ENCODE measurements at regions not wholly inside any gene's neighbourhood (a gene's known extent, or its start where the extent isn't known, plus 50 kb on each side); places are given as distances from the start of the nearest gene placed in this dataset.

DNA sequence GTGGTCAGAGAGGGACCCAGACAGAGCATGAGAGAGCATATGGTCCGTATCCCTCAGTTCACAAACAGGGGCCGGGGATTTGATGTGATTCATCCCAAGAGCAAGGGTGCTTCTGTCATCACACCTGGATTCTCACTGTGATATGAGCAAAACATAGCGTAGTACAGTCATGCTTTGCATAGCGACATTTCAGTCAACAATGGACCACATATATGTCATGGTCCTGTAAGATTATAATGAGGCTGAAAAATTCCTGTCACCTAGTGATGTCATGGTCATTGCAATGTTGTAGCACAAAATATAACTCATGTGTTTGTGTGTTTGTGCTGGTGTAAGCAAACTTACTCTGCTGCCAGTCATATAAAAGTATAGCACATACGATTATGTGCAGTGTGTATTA, 207.4 kb upstream of the CDH13 start:
- Histone ChIP-seq H3K9me3 (ENCODE audit: control insufficient read depth, insufficient read depth, low read length) (no peaks in the 10 kb centered on the region), H3K27ac (ENCODE audit: low read length) (no peak overlapping the region), H3K27me3 (ENCODE audit: control insufficient read depth, insufficient read depth, low read length) (no peaks in the 10 kb centered on the region), H3K4me1 (ENCODE audit: control insufficient read depth, insufficient read depth, low read length) (no peaks in the 10 kb centered on the region), H3K36me3 (ENCODE audit: control insufficient read depth, insufficient read depth, low read length) (no peaks in the 10 kb centered on the region), H3K4me3 (ENCODE audit: low read length) (no peak overlapping the region)
- DNase-seq (ENCODE audit: low read depth, low spot score), result no peak
- no CpG with 5 or more reads among the region's 5 CpGs for WGBS (ENCODE audit: insufficient coverage, insufficient read length)

- Histone ChIP-seq H3K36me3 (ENCODE audit: control insufficient read depth, insufficient read depth, low read length) (no peaks in the 10 kb centered on the region), H3K27ac (ENCODE audit: low read length) (no peak overlapping the region), H3K4me3 (ENCODE audit: low read length) (no peak overlapping the region), H3K27me3 (ENCODE audit: control insufficient read depth, insufficient read depth, low read length) (no peaks in the 10 kb centered on the region), H3K4me1 (ENCODE audit: control insufficient read depth, insufficient read depth, low read length) (no peaks in the 10 kb centered on the region), H3K9me3 (ENCODE audit: control insufficient read depth, insufficient read depth, low read length) (no peaks in the 10 kb centered on the region)
- no CpG with 5 or more reads among the region's 3 CpGs for WGBS (ENCODE audit: insufficient coverage, insufficient read length)
- DNase-seq (ENCODE audit: low read depth, low spot score), result no peak
Observed at GRCh38 chr16:82414476-82414875, 212.3 kb upstream of the CDH13 start.

DNA sequence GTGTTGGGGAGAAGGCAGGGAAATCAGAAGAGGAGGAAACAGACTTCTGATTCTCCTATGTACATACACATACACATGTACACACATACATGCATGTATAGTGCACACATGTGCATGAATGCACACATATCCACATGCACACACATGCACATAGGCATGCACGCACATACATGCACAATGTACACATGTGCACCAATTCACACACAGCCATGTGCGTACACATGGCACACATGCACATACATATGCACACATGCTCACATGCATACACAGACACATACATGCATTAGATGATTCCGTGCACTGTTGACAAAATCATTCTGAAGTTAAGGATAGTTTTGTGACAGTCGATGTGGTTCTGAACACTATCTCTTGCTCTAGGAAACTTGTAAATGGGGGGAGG, 214.0 kb upstream of the CDH13 start:
- no CpG with 5 or more reads among the region's 4 CpGs for whole genome bisulfite sequencing (ENCODE audit: insufficient coverage, insufficient read length)
- Histone ChIP-seq H3K27ac (ENCODE audit: low read length) (no peak overlapping the region), H3K4me1 (ENCODE audit: control insufficient read depth, insufficient read depth, low read length) (no peaks in the 10 kb centered on the region), H3K27me3 (ENCODE audit: control insufficient read depth, insufficient read depth, low read length) (no peaks in the 10 kb centered on the region), H3K36me3 (ENCODE audit: control insufficient read depth, insufficient read depth, low read length) (no peaks in the 10 kb centered on the region), H3K4me3 (ENCODE audit: low read length) (no peak overlapping the region), H3K9me3 (ENCODE audit: control insufficient read depth, insufficient read depth, low read length) (no peaks in the 10 kb centered on the region)
- no peak for DNase-seq (ENCODE audit: low read depth, low spot score)

DNA sequence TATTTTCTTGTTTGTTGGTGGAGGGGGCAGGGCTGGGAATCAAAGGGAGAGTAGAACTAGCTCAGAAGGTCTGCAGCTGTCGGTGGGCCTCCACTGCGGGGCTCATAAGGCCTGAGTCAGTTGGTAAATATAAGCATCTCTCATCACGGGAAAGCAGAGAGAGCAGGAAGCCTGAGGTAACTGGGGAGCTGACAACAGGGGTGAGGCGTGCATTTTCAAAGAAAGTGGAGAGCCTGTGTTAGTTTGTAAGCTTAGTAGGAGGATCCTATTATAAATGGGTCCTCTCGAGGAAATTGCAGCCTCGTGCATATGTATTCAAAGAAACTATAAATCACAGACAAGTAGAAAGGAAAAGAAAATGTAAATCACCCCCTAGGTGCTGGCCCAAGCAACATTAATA, 221.0 kb upstream of the CDH13 start:
- no peak for DNase-seq (ENCODE audit: low read depth, low spot score)
- H3K27me3 ChIP-seq (ENCODE audit: control insufficient read depth, insufficient read depth, low read length), result no peaks in the 10 kb centered on the region

GRCh38 chr16:82404586-82405315, 222.0 kb upstream of the CDH13 start:
- H3K27me3 ChIP-seq (ENCODE audit: control insufficient read depth, insufficient read depth, low read length), result no peaks in the 10 kb centered on the region
- no peaks in the 10 kb centered on the region for H3K4me1 ChIP-seq (ENCODE audit: control insufficient read depth, insufficient read depth, low read length)
- H3K4me3 ChIP-seq (ENCODE audit: low read length), result no peak overlapping the region
- WGBS (ENCODE audit: insufficient coverage, insufficient read length), result no CpG with 5 or more reads among the region's 3 CpGs
- no peak overlapping the region for H3K27ac ChIP-seq (ENCODE audit: low read length)
- H3K9me3 ChIP-seq (ENCODE audit: control insufficient read depth, insufficient read depth, low read length), result no peaks in the 10 kb centered on the region
- DNase-seq (ENCODE audit: low read depth, low spot score), result no peak
- H3K36me3 ChIP-seq (ENCODE audit: control insufficient read depth, insufficient read depth, low read length), result no peaks in the 10 kb centered on the region

More for the DNA sequence above, 221.0 kb upstream of the CDH13 start:
- no peaks in the 10 kb centered on the region for H3K36me3 ChIP-seq (ENCODE audit: control insufficient read depth, insufficient read depth, low read length)
- no peaks in the 10 kb centered on the region for H3K9me3 ChIP-seq (ENCODE audit: control insufficient read depth, insufficient read depth, low read length)
- H3K27ac ChIP-seq (ENCODE audit: low read length), result no peak overlapping the region
- no CpG with 5 or more reads among the region's 6 CpGs for WGBS (ENCODE audit: insufficient coverage, insufficient read length)
- no peaks in the 10 kb centered on the region for H3K4me1 ChIP-seq (ENCODE audit: control insufficient read depth, insufficient read depth, low read length)
- H3K4me3 ChIP-seq (ENCODE audit: low read length), result no peak overlapping the region

GRCh38 chr16:82402665-82403218, 224.0 kb upstream of the CDH13 start:
- H3K27me3 ChIP-seq (ENCODE audit: control insufficient read depth, insufficient read depth, low read length), result no peaks in the 10 kb centered on the region
- H3K4me3 ChIP-seq (ENCODE audit: low read length), result no peak overlapping the region
- H3K4me1 ChIP-seq (ENCODE audit: control insufficient read depth, insufficient read depth, low read length), result no peaks in the 10 kb centered on the region
- no CpG with 5 or more reads among the region's 5 CpGs for WGBS (ENCODE audit: insufficient coverage, insufficient read length)
- no peaks in the 10 kb centered on the region for H3K9me3 ChIP-seq (ENCODE audit: control insufficient read depth, insufficient read depth, low read length)
- DNase-seq (ENCODE audit: low read depth, low spot score), result no peak
- H3K36me3 ChIP-seq (ENCODE audit: control insufficient read depth, insufficient read depth, low read length), result no peaks in the 10 kb centered on the region
- H3K27ac ChIP-seq (ENCODE audit: low read length), result no peak overlapping the region

GRCh38 chr16:82400046-82400445, 226.7 kb upstream of the CDH13 start:
- H3K27ac ChIP-seq (ENCODE audit: low read length), result no peak overlapping the region
- H3K27me3 ChIP-seq (ENCODE audit: control insufficient read depth, insufficient read depth, low read length), result no peaks in the 10 kb centered on the region
- H3K4me3 ChIP-seq (ENCODE audit: low read length), result no peak overlapping the region
- H3K36me3 ChIP-seq (ENCODE audit: control insufficient read depth, insufficient read depth, low read length), result no peaks in the 10 kb centered on the region
- WGBS (ENCODE audit: insufficient coverage, insufficient read length), result no CpG with 5 or more reads among the region's 8 CpGs
- H3K9me3 ChIP-seq (ENCODE audit: control insufficient read depth, insufficient read depth, low read length), result no peaks in the 10 kb centered on the region
- no peak for DNase-seq (ENCODE audit: low read depth, low spot score)
- H3K4me1 ChIP-seq (ENCODE audit: control insufficient read depth, insufficient read depth, low read length), result no peaks in the 10 kb centered on the region

DNA sequence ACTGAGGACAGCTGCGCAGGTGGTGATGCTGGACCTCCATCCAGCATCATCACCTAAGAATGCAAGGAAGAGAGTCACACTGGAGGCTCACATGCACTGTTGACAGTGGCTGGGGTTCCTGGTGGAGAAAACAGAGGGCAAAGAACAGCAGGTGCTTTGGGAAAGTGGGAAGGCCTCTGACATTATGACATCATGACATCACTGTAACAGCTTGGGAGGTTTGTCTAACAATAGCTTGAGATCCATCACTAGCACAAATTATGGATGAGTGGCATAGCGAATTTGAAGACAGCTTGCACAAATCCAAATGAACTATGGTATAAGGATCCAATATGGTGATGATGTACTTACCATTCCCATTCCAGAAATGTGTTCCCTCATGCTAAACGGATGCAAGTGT, 226.5 kb upstream of the MPHOSPH6 start:
- Histone ChIP-seq H3K36me3 (ENCODE audit: control insufficient read depth, insufficient read depth, low read length) (no peaks in the 10 kb centered on the region), H3K4me1 (ENCODE audit: control insufficient read depth, insufficient read depth, low read length) (no peaks in the 10 kb centered on the region), H3K9me3 (ENCODE audit: control insufficient read depth, insufficient read depth, low read length) (no peaks in the 10 kb centered on the region), H3K4me3 (ENCODE audit: low read length) (no peak overlapping the region), H3K27ac (ENCODE audit: low read length) (no peak overlapping the region), H3K27me3 (ENCODE audit: control insufficient read depth, insufficient read depth, low read length) (no peaks in the 10 kb centered on the region)
- no CpG with 5 or more reads among the region's 3 CpGs for WGBS (ENCODE audit: insufficient coverage, insufficient read length)
- no peak for DNase-seq (ENCODE audit: low read depth, low spot score)

GRCh38 chr16:82395212-82395611, 225.2 kb upstream of the MPHOSPH6 start:
- no peaks in the 10 kb centered on the region for H3K27me3 ChIP-seq (ENCODE audit: control insufficient read depth, insufficient read depth, low read length)
- no peak overlapping the region for H3K27ac ChIP-seq (ENCODE audit: low read length)
- H3K4me1 ChIP-seq (ENCODE audit: control insufficient read depth, insufficient read depth, low read length), result no peaks in the 10 kb centered on the region
- DNase-seq (ENCODE audit: low read depth, low spot score), result no peak
- no peaks in the 10 kb centered on the region for H3K36me3 ChIP-seq (ENCODE audit: control insufficient read depth, insufficient read depth, low read length)
- H3K4me3 ChIP-seq (ENCODE audit: low read length), result no peak overlapping the region
- no peaks in the 10 kb centered on the region for H3K9me3 ChIP-seq (ENCODE audit: control insufficient read depth, insufficient read depth, low read length)

DNA sequence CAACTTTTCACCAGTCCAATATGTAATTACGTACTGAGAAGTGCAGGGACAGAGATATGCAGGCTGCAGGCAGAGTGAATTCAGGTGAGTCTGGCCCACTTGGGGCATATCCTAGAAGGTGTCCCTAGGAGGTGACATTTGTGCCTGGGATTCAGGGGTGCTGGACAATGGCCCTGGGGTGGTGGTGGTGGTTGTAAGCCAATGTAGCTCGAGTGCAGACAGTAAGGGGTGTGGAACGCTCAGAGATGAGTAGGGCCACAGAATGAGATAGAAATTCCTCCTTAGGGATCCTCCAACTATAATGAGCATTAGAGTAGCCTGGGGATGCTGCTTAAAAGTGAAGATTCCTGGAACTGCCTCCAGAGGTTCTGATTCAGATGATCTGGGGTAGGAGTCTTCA, 221.7 kb upstream of the MPHOSPH6 start:
- Histone ChIP-seq H3K4me1 (ENCODE audit: control insufficient read depth, insufficient read depth, low read length) (no peaks in the 10 kb centered on the region), H3K36me3 (ENCODE audit: control insufficient read depth, insufficient read depth, low read length) (no peaks in the 10 kb centered on the region), H3K4me3 (ENCODE audit: low read length) (no peak overlapping the region), H3K27ac (ENCODE audit: low read length) (no peak overlapping the region), H3K9me3 (ENCODE audit: control insufficient read depth, insufficient read depth, low read length) (no peaks in the 10 kb centered on the region; the same call in 1 of the 2 replicates), H3K27me3 (ENCODE audit: control insufficient read depth, insufficient read depth, low read length) (no peaks in the 10 kb centered on the region)
- DNase-seq (ENCODE audit: low read depth, low spot score), result no peak
- no CpG with 5 or more reads among the region's 3 CpGs for WGBS (ENCODE audit: insufficient coverage, insufficient read length)

All from iPS DF 6.9 (cell line).